HepG2 (cell line): ENCODE measurements at regions not wholly inside any gene's neighbourhood (a gene's known extent, or its start where the extent isn't known, plus 50 kb on each side); places are given as distances from the start of the nearest gene placed in this dataset.
A peak's percentile ranks its signal among the peaks of the same experiment; 100 is the strongest.

ENCODE experiments used
- ATAC-seq: fragments of 200-7000 bp; cut with Tn5 transposase; 3 replicates; pipeline ENCODE4 v1.9.1; 2020; ENCODE audit warnings: mild to moderate bottlenecking, moderate library complexity
- BruUV-seq: library from RNA; stranded (reverse); fragments of 400-500 nt; replicated peaks from 2 replicates; lab custom pipeline; 2021; lab: Mats Ljungman, UMichigan
- CTCF ChIA-PET: fragments of 300-600 bp; formaldehyde crosslinking; extraction: SDS; loops from one replicate; lab custom pipeline; 2021; ENCODE audit warnings: low total read pairs, inconsistent platforms, low intra/inter-chr PET ratio; lab: Yijun Ruan, JAX
- POLR2A ChIA-PET: fragments of 350-600 bp; sonication (Branson Sonifier 250); formaldehyde crosslinking; loops from one replicate; lab custom pipeline; 2020; ENCODE audit warnings: antibody characterized with exemption, inconsistent platforms; lab: Yijun Ruan, JAX
- DNase-seq: peaks from one replicate; pipeline ENCODE4 v3.0.0-alpha.2; 2015; ENCODE audit warnings: low spot score
- FAIRE-seq: peaks from 3 replicates; lab custom pipeline; 2011; peaks lifted over from hg19 to GRCh38; lab: Jason Lieb, UNC
- H2AFZ ChIP-seq: one replicate; pipeline ENCODE4 v1.6.1; 2011; ENCODE audit warnings: low read length, inconsistent platforms
- H3K27ac ChIP-seq: fragments of 300-600 bp; 3 replicates; pipeline ENCODE4 v1.8.0; 2011; ENCODE audit warnings: mixed run types, mild to moderate bottlenecking, mixed read lengths, low read length, inconsistent platforms; ENCODE audit not compliant: insufficient read depth; ENCODE audit errors: extremely low read length
- H3K27me3 ChIP-seq, 2 experiments: fragments of 200-600 bp in 1 of 2; 2 replicates in 1 of 2; 3 replicates in 1 of 2; pipeline versions ENCODE4 v1.6.0 to v1.8.0; 2011; ENCODE audit warnings: low read length in 2 of 2, mild to moderate bottlenecking in 2 of 2, moderate library complexity in 2 of 2, inconsistent platforms in 1 of 2; ENCODE audit not compliant: insufficient read depth in 2 of 2, control insufficient read depth in 1 of 2
- H3K36me3 ChIP-seq, 2 experiments: fragments of 200-600 bp in 1 of 2; replicated peaks in 1 of 2; 2 replicates in 1 of 2; 3 replicates in 1 of 2; pipeline versions ENCODE4 v1.5.1 to v1.8.0; 2011; ENCODE audit warnings: low read length in 2 of 2, inconsistent platforms in 1 of 2; ENCODE audit not compliant: insufficient read depth in 2 of 2, control insufficient read depth in 1 of 2
- H3K4me1 ChIP-seq: 2 replicates; pipeline ENCODE4 v1.5.1; 2012; ENCODE audit warnings: low read length, inconsistent platforms; ENCODE audit not compliant: insufficient read depth
- H3K4me2 ChIP-seq: 2 replicates; pipeline ENCODE4 v1.6.0; 2011; ENCODE audit warnings: low read depth, low read length, inconsistent platforms
- H3K4me3 ChIP-seq, 3 experiments: fragments of 200-600 bp in 1 of 3; sonication (generic), shearing (Covaris generic) in 1 of 3; replicated peaks in 1 of 3; 2 replicates each; pipeline ENCODE4 v1.5.1; 2011 to 2016; ENCODE audit warnings: low read length in 3 of 3, inconsistent platforms in 2 of 3, low read depth in 2 of 3, mild to moderate bottlenecking in 2 of 3, control low read depth in 1 of 3, mixed read lengths in 1 of 3; ENCODE audit not compliant: insufficient read depth in 1 of 3
- H3K79me2 ChIP-seq: one replicate; pipeline ENCODE4 v1.6.1; 2011; ENCODE audit warnings: low read length, inconsistent platforms; ENCODE audit not compliant: insufficient read depth
- H3K9ac ChIP-seq: 2 replicates; pipeline ENCODE4 v1.6.0; 2011; ENCODE audit warnings: mild to moderate bottlenecking, low read depth, low read length, inconsistent platforms; ENCODE audit not compliant: insufficient read depth
- H3K9me3 ChIP-seq: 2 replicates; pipeline ENCODE4 v1.5.1; 2012; ENCODE audit warnings: mild to moderate bottlenecking, low read length
- H4K20me1 ChIP-seq: 2 replicates; pipeline ENCODE4 v1.6.0; 2011; ENCODE audit warnings: inconsistent platforms, mild to moderate bottlenecking, low read length, moderate library complexity; ENCODE audit not compliant: insufficient read depth
- GTF2F1 ChIP-seq: fragments of 150-350 bp; IDR thresholded peaks from 2 replicates; pipeline ENCODE4 v1.6.1; 2014; ENCODE audit warnings: low read length
- RAD21 ChIP-seq: fragments of 450-650 bp; formaldehyde crosslinking; IDR thresholded peaks from 2 replicates; pipeline ENCODE4 v1.5.0; 2020; ENCODE audit warnings: mild to moderate bottlenecking
- SALL2 ChIP-seq: sonication (generic); formaldehyde crosslinking; IDR thresholded peaks from 2 replicates; pipeline ENCODE4 v1.8.1; 2023; ENCODE audit warnings: mild to moderate bottlenecking, missing genetic modification reagents, inconsistent platforms
- SATB2 ChIP-seq: sonication (generic); formaldehyde crosslinking; IDR thresholded peaks from 2 replicates; pipeline ENCODE4 v1.5.0; 2020; ENCODE audit warnings: missing genetic modification reagents
- SKIL ChIP-seq: sonication (generic); formaldehyde crosslinking; IDR thresholded peaks from 2 replicates; pipeline ENCODE4 v1.8.0; 2022; ENCODE audit warnings: missing genetic modification reagents, mild to moderate bottlenecking, moderate library complexity, borderline replicate concordance
- ZFP36L2 ChIP-seq: sonication (generic); formaldehyde crosslinking; IDR thresholded peaks from 2 replicates; pipeline ENCODE4 v1.4.0; 2020; ENCODE audit warnings: missing genetic modification reagents
- ZNF564 ChIP-seq: sonication (generic); formaldehyde crosslinking; IDR thresholded peaks from 2 replicates; pipeline ENCODE4 v1.8.1; 2023; ENCODE audit warnings: mild to moderate bottlenecking, missing genetic modification reagents
- WGBS: methylation state at CpG from one replicate; pipeline ENCODE4 v1.1.6; 2017; ENCODE audit warnings: low lambda C conversion rate; 5-methylcytosine and 5-hydroxymethylcytosine counted together
- in situ Hi-C: cut with HindIII; loops from 2 replicates; pipeline ENCODE4 v1.10.0; 2017; ENCODE audit warnings: low pct_unique_long_range_greater_than_20kb; ENCODE audit not compliant: extremely low pct_ligation_motif_present
- intact Hi-C: fragments of 100-400 bp; cut with micrococcal nuclease; formaldehyde crosslinking; loops from one replicate; pipeline ENCODE4 v1.10.0; 2022; ENCODE audit not compliant: unreplicated experiment
- TF ChIP-seq, protein P1 (sequence below), 2 experiments: sonication (generic) in 1 of 2; formaldehyde crosslinking in 1 of 2; IDR thresholded peaks; 2 replicates each; pipeline versions ENCODE4 v1.4.0 to v1.6.1; 2018 to 2020; ENCODE audit warnings: missing genetic modification reagents in 2 of 2, borderline replicate concordance in 1 of 2, low read depth in 1 of 2, mild to moderate bottlenecking in 1 of 2, missing biosample characterization in 1 of 2
- TF ChIP-seq, protein P2 (sequence below): sonication (generic); formaldehyde crosslinking; IDR thresholded peaks from 2 replicates; pipeline ENCODE4 v1.4.0; 2020; ENCODE audit warnings: mild to moderate bottlenecking, missing genetic modification reagents
- TF ChIP-seq, protein P3 (sequence below): sonication (generic); formaldehyde crosslinking; IDR thresholded peaks from 2 replicates; pipeline ENCODE4 v1.4.0; 2020; ENCODE audit warnings: missing genetic modification reagents, borderline replicate concordance

- TF ChIP-seq, protein P1, sequence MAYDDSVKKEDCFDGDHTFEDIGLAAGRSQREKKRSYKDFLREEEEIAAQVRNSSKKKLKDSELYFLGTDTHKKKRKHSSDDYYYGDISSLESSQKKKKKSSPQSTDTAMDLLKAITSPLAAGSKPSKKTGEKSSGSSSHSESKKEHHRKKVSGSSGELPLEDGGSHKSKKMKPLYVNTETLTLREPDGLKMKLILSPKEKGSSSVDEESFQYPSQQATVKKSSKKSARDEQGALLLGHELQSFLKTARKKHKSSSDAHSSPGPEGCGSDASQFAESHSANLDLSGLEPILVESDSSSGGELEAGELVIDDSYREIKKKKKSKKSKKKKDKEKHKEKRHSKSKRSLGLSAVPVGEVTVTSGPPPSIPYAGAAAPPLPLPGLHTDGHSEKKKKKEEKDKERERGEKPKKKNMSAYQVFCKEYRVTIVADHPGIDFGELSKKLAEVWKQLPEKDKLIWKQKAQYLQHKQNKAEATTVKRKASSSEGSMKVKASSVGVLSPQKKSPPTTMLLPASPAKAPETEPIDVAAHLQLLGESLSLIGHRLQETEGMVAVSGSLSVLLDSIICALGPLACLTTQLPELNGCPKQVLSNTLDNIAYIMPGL (CRISPR knock-in tag; IDR thresholded peaks at IDR 0.05; ENCODE audit: borderline replicate concordance in 1 of 2, low read depth in 1 of 2), result 0 out of 4 replicates have a peak, but pooled peaks of 1 of the 2 experiments have one; percentile 26
- TF ChIP-seq RAD21 (CRISPR knock-in tag) (peak; percentile 78), SATB2 (CRISPR knock-in tag) (no peak)
- TF ChIP-seq, all 625 proteins: peak for 6
Measured at GRCh38 chr2:16218625-16219024, 278.3 kb downstream of the MYCN start (continued).

DNA sequence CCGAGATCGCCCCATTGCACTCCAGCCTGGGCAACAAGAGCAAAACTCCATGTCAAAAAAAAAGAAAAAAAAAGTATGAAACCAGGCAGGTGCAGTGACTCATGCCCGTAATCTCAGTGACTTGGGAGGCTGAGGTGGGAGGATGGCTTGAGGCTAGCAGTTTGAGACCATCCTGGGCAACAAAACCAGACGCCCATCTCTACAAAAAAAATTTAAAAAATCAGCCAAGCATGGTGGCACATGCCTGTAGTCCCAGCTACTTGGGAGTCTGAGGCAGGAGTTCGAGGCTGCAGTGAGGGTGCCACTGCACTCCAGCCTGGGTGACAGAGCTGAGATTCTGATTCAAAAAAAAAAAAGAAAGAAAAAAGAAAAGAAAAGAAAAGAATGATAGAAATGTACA lies 277.8 kb downstream of the MYCN start:
- no TSS peak for BruUV-seq
- no peak overlapping the region for H2AFZ ChIP-seq
- H3K27ac ChIP-seq, result no peak overlapping the region
- CTCF ChIA-PET, result interaction anchor here (1.4 to 2.6 kb wide), 2 partner anchors 146 to 279 kb away, joined by 3 to 19 read pairs; partner anchors contain the start of gene MYCN
- FAIRE-seq (no peak), ATAC-seq (no peak), DNase-seq (no peak)
- H3K4me3 ChIP-seq, result no peak overlapping the region
- 49% methylated on average over 5 of the region's 5 CpGs for WGBS
- POLR2A ChIA-PET, result no interaction called here
- in situ Hi-C loops, result loop anchor here (5.0 kb wide), 1 partner anchor 276 kb away; the partner anchor contains the start of gene MYCN
- TF ChIP-seq ZNF564 (no peak), ZFP36L2 (no peak), SKIL (CRISPR knock-in tag) (no peak), GTF2F1 (no peak), SALL2 (CRISPR knock-in tag) (no peak)
- TF ChIP-seq, protein P2, sequence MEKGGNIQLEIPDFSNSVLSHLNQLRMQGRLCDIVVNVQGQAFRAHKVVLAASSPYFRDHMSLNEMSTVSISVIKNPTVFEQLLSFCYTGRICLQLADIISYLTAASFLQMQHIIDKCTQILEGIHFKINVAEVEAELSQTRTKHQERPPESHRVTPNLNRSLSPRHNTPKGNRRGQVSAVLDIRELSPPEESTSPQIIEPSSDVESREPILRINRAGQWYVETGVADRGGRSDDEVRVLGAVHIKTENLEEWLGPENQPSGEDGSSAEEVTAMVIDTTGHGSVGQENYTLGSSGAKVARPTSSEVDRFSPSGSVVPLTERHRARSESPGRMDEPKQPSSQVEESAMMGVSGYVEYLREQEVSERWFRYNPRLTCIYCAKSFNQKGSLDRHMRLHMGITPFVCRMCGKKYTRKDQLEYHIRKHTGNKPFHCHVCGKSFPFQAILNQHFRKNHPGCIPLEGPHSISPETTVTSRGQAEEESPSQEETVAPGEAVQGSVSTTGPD (CRISPR knock-in tag), result no peak
- TF ChIP-seq, protein P3, sequence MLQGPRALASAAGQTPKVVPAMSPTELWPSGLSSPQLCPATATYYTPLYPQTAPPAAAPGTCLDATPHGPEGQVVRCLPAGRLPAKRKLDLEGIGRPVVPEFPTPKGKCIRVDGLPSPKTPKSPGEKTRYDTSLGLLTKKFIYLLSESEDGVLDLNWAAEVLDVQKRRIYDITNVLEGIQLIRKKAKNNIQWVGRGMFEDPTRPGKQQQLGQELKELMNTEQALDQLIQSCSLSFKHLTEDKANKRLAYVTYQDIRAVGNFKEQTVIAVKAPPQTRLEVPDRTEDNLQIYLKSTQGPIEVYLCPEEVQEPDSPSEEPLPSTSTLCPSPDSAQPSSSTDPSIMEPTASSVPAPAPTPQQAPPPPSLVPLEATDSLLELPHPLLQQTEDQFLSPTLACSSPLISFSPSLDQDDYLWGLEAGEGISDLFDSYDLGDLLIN (CRISPR knock-in tag), result no peak
- H3K79me2 ChIP-seq, result no peaks in the 10 kb centered on the region
- no peak overlapping the region for H3K4me2 ChIP-seq
- H3K27me3 ChIP-seq, result peaks cover 0 to 13% of the 10 kb centered on the region in 2 experiments; a peak in 3 of 5 replicates
- H3K36me3 ChIP-seq, result no peaks in the 10 kb centered on the region
- intact Hi-C loops, result loop anchor here (1.0 to 10.0 kb wide), 6 partner anchors 143 to 581 kb away; no protein-coding TSS in a partner anchor
- no peaks in the 10 kb centered on the region for H4K20me1 ChIP-seq
- H3K9ac ChIP-seq, result no peak overlapping the region
- no peaks in the 10 kb centered on the region for H3K4me1 ChIP-seq
- H3K9me3 ChIP-seq, result no peaks in the 10 kb centered on the region
